ENCODE measurements at regions not wholly inside any gene's neighbourhood (a gene's known extent, or its start where the extent isn't known, plus 50 kb on each side); places are given as distances from the start of the nearest gene placed in this dataset.

GRCh38 chr17:45696442-45696841 lies 87.7 kb upstream of the CRHR1 start (continued):
- TF ChIP-seq, protein P1, sequence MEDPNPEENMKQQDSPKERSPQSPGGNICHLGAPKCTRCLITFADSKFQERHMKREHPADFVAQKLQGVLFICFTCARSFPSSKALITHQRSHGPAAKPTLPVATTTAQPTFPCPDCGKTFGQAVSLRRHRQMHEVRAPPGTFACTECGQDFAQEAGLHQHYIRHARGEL (CRISPR knock-in tag; IDR thresholded peaks at IDR 0.05) = no peak

- no peak for DNase-seq (ENCODE audit: low spot score)
- POLR2A ChIA-PET = no interaction called here
- Histone ChIP-seq H3K27ac (ENCODE audit: extremely low read length, insufficient read depth, low read length) (no peak overlapping the region), H2AFZ (ENCODE audit: low read length) (no peak overlapping the region), H3K27me3 (ENCODE audit: control insufficient read depth in 1 of 2, insufficient read depth in 2 of 2, low read length in 2 of 2) (peaks cover 0 to 22% of the 10 kb centered on the region in 2 experiments; a peak in 4 of 5 replicates), H3K9ac (ENCODE audit: insufficient read depth, low read depth, low read length) (no peak overlapping the region), H3K9me3 (ENCODE audit: low read length) (no peaks in the 10 kb centered on the region), H3K4me2 (ENCODE audit: low read depth, low read length) (no peak overlapping the region), H3K4me3 (replicated peaks in 1 of 3; ENCODE audit: insufficient read depth in 1 of 3, low read depth in 2 of 3, low read length in 3 of 3) (no peak overlapping the region), H3K4me1 (ENCODE audit: insufficient read depth, low read length) (no peaks in the 10 kb centered on the region), H3K36me3 (replicated peaks in 1 of 2; ENCODE audit: control insufficient read depth in 1 of 2, insufficient read depth in 2 of 2, low read length in 2 of 2) (no peaks in the 10 kb centered on the region), H3K79me2 (ENCODE audit: insufficient read depth, low read length) (no peaks in the 10 kb centered on the region), H4K20me1 (ENCODE audit: insufficient read depth, low read length) (peaks cover 1% of the 10 kb centered on the region; the same call in 1 of the 2 replicates)
- TF ChIP-seq HCFC1 (IDR thresholded peaks at IDR 0.05; ENCODE audit: low read depth, low read length) = no peak
- no peak for TF ChIP-seq ZBTB3 (CRISPR knock-in tag; IDR thresholded peaks at IDR 0.05; ENCODE audit: borderline replicate concordance, low read depth)
- TF ChIP-seq SPEN (CRISPR knock-in tag; IDR thresholded peaks at IDR 0.05; ENCODE audit: low read depth) = no peak
- TF ChIP-seq HNRNPK (IDR thresholded peaks at IDR 0.05; ENCODE audit: low read depth, low read length, poor library complexity, severe bottlenecking) = peak; percentile 64
- no peak for TF ChIP-seq TEF (CRISPR knock-in tag; IDR thresholded peaks at IDR 0.05)
- no peak for TF ChIP-seq GTF3A (CRISPR knock-in tag; conservative IDR thresholded peaks at IDR 0.05)
- CTCF ChIA-PET (ENCODE audit: low intra/inter-chr PET ratio, low total read pairs) = no interaction called here
- in situ Hi-C loops (cut with HindIII; ENCODE audit: extremely low pct_ligation_motif_present, low pct_unique_long_range_greater_than_20kb) (no loop called here), intact Hi-C loops (cut with micrococcal nuclease; ENCODE audit: unreplicated experiment) (no loop called here)
- ATAC-seq = no peak
- FAIRE-seq = no peak
- 0% methylated on average over 1 of the region's 1 CpG for WGBS (ENCODE audit: low lambda C conversion rate)
- no TSS peak for BruUV-seq (replicated peaks)
Observed at GRCh38 chr17:45697076-45697475, 87.0 kb upstream of the CRHR1 start.
